Muscle of leg (tissue), 3 donors: ENCODE measurements at regions not wholly inside any gene's neighbourhood (a gene's known extent, or its start where the extent isn't known, plus 50 kb on each side); places are given as distances from the start of the nearest gene placed in this dataset.

Source experiments
- DNase-seq: peaks from one replicate; pipeline ENCODE4 v3.0.0; 2013
- H3K27ac ChIP-seq: one replicate; pipeline ENCODE4 v1.5.1; 2013; ENCODE audit warnings: mild to moderate bottlenecking, low read length, control low read depth
- H3K27me3 ChIP-seq: one replicate; pipeline ENCODE4 v1.6.1; 2013; ENCODE audit warnings: low read length; ENCODE audit not compliant: control insufficient read depth, insufficient read depth
- H3K36me3 ChIP-seq: one replicate; pipeline ENCODE4 v1.6.1; 2013; ENCODE audit warnings: low read length; ENCODE audit not compliant: control insufficient read depth, insufficient read depth
- H3K4me1 ChIP-seq: one replicate; pipeline ENCODE4 v1.6.1; 2013; ENCODE audit warnings: low read length; ENCODE audit not compliant: control insufficient read depth, insufficient read depth
- H3K4me3 ChIP-seq: one replicate; pipeline ENCODE4 v1.5.1; 2013; ENCODE audit warnings: low read length, control low read depth
- H3K9me3 ChIP-seq: replicated peaks from 2 replicates; pipeline ENCODE4 v1.6.1; 2013; ENCODE audit warnings: low read depth, low read length; ENCODE audit not compliant: control insufficient read depth
- WGBS: methylation state at CpG from one replicate; pipeline ENCODE4 v1.1.5; 2013; ENCODE audit warnings: missing lambda C conversion rate; ENCODE audit not compliant: insufficient coverage; 5-methylcytosine and 5-hydroxymethylcytosine counted together

DNA sequence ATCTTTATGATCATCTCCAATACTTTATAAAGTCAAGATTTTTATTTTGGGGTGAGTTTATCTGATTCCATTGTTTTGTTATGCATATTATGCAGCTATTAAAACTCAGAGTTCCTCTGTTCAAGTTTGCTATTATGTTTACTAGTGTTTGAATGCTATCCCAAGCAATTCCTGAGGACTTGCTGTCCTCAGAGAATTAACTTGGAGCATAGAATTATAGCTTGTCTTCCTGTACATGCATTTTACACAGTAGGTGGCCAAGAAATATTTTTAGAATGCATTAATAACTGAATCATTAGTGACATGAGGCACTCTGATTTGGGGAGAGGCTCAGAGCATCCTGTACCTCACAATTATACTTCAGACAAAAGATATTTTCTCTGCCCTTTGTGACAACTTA is 195.6 kb upstream of the MIR17HG start:
- peak; percentile 73 for DNase-seq
- H3K27ac ChIP-seq, result no peak overlapping the region
- H3K4me3 ChIP-seq, result no peak overlapping the region
- H3K27me3 ChIP-seq, result no peaks in the 10 kb centered on the region
- H3K4me1 ChIP-seq, result no peaks in the 10 kb centered on the region
- no peaks in the 10 kb centered on the region for H3K36me3 ChIP-seq
- H3K9me3 ChIP-seq, result no peaks in the 10 kb centered on the region

DNA sequence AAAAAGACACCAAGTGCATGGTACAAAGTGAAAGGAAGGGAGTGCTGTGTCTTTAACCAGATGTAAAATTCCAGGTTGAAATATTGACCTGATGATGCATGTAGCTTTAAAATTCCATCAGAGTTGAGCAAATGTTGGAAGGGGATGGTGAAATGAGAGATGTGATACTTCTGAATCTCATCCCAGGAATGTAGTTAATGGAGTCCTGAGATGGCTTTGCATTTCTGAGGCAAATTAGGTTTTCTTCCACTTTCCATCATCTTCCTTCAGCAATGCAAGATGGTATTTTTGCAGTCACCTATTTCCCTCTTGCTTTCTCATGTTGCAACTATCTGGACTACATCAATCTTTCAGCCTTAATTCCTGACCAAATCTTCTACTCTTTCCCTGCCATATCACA is 194.1 kb upstream of the MIR17HG start:
- Histone ChIP-seq H3K36me3 (no peaks in the 10 kb centered on the region), H3K4me3 (no peak overlapping the region), H3K4me1 (no peaks in the 10 kb centered on the region), H3K27me3 (no peaks in the 10 kb centered on the region), H3K9me3 (no peaks in the 10 kb centered on the region), H3K27ac (no peak overlapping the region)
- peak; percentile 84 for DNase-seq

DNA sequence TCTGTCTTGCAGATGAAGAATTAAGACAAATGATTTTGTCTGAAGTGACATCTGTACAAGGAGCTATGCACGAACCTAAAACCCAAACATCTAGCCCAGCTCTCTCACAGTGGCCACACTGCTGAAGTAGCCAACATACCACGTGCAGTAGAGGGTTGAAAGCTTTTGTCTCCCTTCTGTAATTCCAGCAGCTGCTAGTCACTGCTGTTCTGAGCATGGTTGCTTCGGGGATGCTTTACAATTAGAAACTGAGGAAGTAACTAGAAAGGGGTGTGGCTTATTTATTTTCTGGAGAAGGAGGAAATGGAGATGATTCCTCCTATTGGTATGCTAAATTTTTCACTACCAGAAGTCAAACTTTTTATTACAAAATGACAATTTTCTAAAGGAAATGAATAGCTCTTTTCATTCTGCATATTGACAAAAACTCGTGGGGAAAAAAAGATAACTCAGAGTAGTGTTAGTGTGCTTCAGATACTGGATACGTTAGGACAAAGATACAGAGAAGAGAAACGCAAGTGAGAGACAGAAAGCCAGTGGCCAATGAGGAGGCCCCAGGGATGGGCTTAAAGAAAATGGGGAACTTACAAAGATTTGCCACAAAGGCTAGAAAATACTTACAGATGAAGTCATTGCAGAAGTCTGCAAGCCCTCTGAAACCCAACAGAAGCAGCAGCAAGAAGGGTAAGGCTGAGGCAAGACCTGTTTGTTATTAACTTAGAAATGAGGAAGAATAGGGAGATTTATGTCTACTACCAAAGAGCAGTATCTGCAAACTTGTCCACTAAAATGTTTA is 192.7 kb upstream of the MIR17HG start:
- 76% methylated on average over 2 of the region's 6 CpGs for WGBS
- Histone ChIP-seq H3K4me1 (no peaks in the 10 kb centered on the region), H3K4me3 (no peak overlapping the region), H3K36me3 (no peaks in the 10 kb centered on the region), H3K27ac (peak overlapping the region; percentile 31), H3K27me3 (no peaks in the 10 kb centered on the region), H3K9me3 (no peaks in the 10 kb centered on the region)
- DNase-seq, result peak; percentile 64

DNA sequence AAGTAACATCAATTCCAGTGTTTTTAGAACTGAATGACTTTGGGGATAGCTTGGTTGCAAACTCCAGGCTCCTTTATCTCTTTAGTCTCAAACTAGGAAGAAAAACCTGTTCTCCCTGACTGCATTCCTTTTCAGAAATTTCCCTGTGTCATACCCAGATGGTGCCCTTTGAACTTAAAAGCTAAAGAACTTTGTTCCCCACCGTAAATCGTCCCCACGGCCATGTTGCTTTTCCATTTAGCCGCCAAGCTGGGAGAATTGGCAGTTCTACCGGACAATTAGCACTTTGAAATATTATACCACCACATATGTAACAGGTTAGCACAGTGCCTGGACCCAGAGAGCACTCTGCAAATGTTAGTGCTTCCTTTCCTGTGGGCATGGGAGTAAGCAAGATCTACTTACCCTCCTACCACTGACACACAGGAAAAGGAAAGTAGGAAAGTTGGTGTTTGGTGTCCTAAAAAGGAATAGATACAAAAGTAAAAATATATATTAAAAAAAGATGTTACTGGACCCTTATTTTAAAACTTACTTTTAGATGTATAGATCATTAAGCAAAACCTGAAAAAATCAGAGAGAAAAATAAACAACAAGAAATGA is 191.9 kb upstream of the MIR17HG start:
- DNase-seq, result no peak
- no peaks in the 10 kb centered on the region for H3K36me3 ChIP-seq
- H3K9me3 ChIP-seq, result no peaks in the 10 kb centered on the region
- WGBS, result 50% methylated on average over 4 of the region's 5 CpGs
- H3K27me3 ChIP-seq, result no peaks in the 10 kb centered on the region
- H3K27ac ChIP-seq, result peak overlapping the region; percentile 15
- H3K4me3 ChIP-seq, result no peak overlapping the region
- no peaks in the 10 kb centered on the region for H3K4me1 ChIP-seq

DNA sequence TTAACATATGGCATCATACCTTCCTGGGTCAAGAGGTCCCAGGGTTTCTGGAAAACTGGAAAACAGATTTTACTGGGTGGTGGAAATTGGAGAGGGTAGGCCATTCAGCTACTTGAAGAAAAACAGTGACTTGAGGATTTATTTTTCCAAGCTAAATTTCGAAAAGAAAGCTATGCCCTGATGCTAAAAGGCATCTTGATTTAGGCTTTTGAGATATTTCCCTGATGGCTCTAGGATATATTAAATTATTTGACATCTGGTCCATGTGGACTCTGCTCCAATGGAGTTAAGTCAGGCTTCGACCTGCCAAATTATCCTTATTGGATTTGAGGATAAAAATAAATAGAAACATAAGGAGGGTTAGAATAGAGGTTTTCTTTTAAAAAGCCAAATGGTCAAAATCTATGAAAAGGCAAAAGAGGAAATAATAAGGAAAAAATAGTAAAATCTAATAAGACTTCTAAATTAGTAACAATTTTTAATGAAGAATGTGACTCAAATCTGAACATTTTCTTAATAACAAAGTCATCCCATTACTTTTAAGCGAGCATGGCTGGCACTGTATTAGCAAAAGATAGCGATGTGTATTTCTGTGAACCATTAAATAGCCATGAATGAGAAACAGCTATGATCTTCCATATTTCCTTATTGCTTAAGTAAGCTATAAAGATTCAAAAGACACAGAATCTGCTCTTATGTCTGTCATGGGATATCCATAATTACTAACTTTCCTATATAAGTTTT is 190.0 kb upstream of the MIR17HG start:
- Histone ChIP-seq H3K4me1 (no peaks in the 10 kb centered on the region), H3K36me3 (no peaks in the 10 kb centered on the region), H3K27me3 (no peaks in the 10 kb centered on the region), H3K9me3 (no peaks in the 10 kb centered on the region), H3K4me3 (no peak overlapping the region), H3K27ac (no peak overlapping the region)
- DNase-seq, result peak; percentile 46
- 25% methylated on average over 1 of the region's 4 CpGs for WGBS

DNA sequence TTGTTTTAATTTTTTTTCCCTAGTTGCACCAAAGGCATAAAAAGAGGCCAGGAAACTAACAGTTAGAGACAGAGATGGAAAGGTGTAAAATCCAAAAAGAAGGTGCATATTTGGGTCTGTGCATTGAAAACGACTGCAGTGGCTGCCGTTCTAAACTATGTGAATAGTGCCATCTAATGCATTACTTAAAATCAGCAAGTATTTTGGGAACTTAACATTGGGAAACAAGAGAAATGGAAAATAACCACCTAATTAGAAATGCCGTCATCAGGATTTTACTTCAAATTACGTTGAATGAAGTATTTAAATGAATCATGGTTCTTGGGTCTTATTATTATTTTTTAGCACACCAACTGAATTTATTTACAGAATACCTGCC is 189.5 kb upstream of the MIR17HG start:
- Histone ChIP-seq H3K27me3 (no peaks in the 10 kb centered on the region), H3K4me3 (no peak overlapping the region)
- DNase-seq, result peak; percentile 65

DNA sequence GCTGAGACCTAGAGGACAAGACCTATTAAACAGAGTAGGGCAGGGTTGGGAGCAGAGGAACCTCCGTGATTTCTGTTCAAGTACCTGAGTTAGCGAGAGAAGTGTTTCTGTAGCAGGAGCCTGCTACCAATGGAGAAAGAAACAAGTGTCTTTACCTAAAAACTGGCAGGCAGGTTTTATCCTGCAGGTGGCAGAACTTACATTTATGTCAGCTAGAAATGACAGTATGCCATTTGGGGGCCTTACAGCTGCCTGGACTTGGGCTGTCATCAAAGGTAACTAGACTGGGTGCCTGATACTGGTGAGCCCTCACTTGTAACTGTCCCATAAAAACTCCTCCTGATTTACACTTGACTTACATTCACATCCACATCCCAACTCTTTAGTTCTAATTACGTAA is 185.3 kb upstream of the MIR17HG start:
- Histone ChIP-seq H3K4me3 (no peak overlapping the region), H3K4me1 (no peaks in the 10 kb centered on the region), H3K36me3 (no peaks in the 10 kb centered on the region), H3K9me3 (no peaks in the 10 kb centered on the region), H3K27me3 (no peaks in the 10 kb centered on the region), H3K27ac (no peak overlapping the region)
- DNase-seq, result no peak
- 88% methylated on average over 2 of the region's 3 CpGs for WGBS

More for the DNA sequence above, 189.5 kb upstream of the MIR17HG start:
- H3K9me3 ChIP-seq, result no peaks in the 10 kb centered on the region
- H3K36me3 ChIP-seq, result no peaks in the 10 kb centered on the region
- no peaks in the 10 kb centered on the region for H3K4me1 ChIP-seq
- H3K27ac ChIP-seq, result no peak overlapping the region
- no CpG with 5 or more reads among the region's 4 CpGs for WGBS

DNA sequence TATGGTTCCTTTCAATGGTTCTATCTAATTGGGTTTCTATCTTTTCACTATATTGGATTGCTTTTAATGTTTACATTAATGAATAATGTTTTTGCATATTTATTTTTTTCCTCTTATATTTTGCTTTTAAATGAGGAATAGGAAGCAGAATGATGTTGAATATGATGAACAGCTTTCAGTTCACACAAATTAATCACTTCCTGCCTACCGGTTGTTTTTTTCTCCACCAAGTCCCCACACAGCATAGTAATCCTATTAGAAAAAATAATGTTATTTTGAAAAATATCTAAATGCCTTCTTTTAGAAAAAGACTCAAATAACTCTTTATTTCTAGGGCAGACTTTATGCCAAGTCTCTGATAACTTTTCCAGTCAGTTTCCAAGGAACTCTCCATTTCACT is 184.9 kb upstream of the MIR17HG start:
- no peak overlapping the region for H3K4me3 ChIP-seq
- no peak overlapping the region for H3K27ac ChIP-seq
- H3K27me3 ChIP-seq, result no peaks in the 10 kb centered on the region
- H3K4me1 ChIP-seq, result no peaks in the 10 kb centered on the region
- no peaks in the 10 kb centered on the region for H3K9me3 ChIP-seq
- no peaks in the 10 kb centered on the region for H3K36me3 ChIP-seq
- DNase-seq, result no peak
- no CpG with 5 or more reads among the region's 1 CpG for WGBS

DNA sequence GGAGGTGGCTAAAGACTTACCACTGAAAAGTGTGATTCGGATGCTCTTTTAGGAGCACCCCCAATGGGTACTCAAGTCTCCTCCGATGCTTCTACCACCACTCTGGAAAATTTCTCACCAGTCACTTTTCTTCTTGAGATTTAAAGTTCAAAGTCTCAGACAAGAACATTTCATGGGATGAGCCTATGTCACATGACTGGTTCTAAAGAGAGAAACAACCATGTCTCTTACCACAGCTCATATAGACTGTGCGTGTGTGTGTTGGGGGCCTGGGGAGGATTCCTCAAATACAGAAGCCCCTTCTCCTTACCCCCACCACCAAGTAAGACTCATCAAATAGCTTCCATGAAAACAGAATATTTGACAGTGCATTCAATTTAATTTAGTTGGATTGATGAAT is 181.7 kb upstream of the MIR17HG start:
- 100% methylated on average over 1 of the region's 3 CpGs for WGBS
- no peaks in the 10 kb centered on the region for H3K4me1 ChIP-seq

DNA sequence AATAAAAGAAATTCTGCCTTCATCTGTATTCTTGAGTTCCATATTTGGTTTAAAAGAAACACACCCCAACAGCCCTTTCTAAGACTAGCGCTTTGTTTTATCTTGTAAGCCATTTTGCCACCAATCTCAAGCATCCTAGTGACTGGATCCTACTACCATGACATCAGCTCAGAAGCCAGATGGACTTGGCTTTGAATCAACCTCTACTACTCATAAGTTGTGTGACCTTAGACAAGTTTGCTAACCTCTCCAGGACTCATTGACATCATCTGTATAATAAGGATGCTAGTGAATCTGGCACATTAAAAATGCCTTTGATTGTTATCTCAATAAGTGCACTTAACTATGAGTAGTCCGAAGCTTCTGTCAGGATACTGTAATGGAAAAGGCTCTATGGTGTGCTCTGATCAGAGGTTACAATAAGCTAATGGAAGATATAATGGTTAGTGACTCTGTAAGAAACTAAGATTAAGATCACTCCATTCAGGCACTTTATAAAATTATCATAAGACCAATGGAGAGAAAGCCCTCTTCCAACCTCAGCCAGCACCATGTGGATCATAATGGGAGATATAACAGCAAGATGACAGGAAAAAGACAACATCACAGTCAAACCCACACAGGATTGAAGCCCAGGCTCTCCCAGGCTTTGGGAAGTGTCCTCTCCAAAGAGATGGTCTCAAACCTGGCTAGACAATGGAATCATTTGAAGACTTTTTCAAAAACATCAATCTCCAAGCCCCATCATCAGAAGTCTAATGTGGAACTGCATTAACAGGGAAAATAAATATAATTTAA is 180.6 kb upstream of the MIR17HG start:
- no peaks in the 10 kb centered on the region for H3K27me3 ChIP-seq
- 100% methylated on average over 1 of the region's 2 CpGs for WGBS
- no peaks in the 10 kb centered on the region for H3K4me1 ChIP-seq
- no peak overlapping the region for H3K4me3 ChIP-seq
- no peak for DNase-seq
- no peaks in the 10 kb centered on the region for H3K9me3 ChIP-seq
- no peaks in the 10 kb centered on the region for H3K36me3 ChIP-seq
- no peak overlapping the region for H3K27ac ChIP-seq

More for the DNA sequence above, 181.7 kb upstream of the MIR17HG start:
- Histone ChIP-seq H3K9me3 (no peaks in the 10 kb centered on the region), H3K4me3 (no peak overlapping the region), H3K27me3 (no peaks in the 10 kb centered on the region), H3K27ac (no peak overlapping the region), H3K36me3 (no peaks in the 10 kb centered on the region)
- no peak for DNase-seq
